COLO668 (cell line): ENCODE measurements at regions not wholly inside any gene's neighbourhood (a gene's known extent, or its start where the extent isn't known, plus 50 kb on each side); places are given as distances from the start of the nearest gene placed in this dataset.

ENCODE experiments used
- DNase-seq: peaks from one replicate; lab custom pipeline; 2025; ENCODE audit not compliant: unreplicated experiment; lab: John Stamatoyannopoulos, UW

- DNase-seq = no peak
Measured at GRCh38 chr5:2181149-2181548, 298.4 kb upstream of the IRX4 start.

- DNase-seq = no peak
Measured at GRCh38 chr5:2180456-2180855, 297.7 kb upstream of the IRX4 start.

GRCh38 chr5:2179861-2180260 lies 297.1 kb upstream of the IRX4 start:
- DNase-seq = no peak

GRCh38 chr5:2178528-2178927 lies 295.8 kb upstream of the IRX4 start:
- no peak for DNase-seq

GRCh38 chr5:2178071-2178477 lies 295.3 kb upstream of the IRX4 start:
- no peak for DNase-seq

GRCh38 chr5:2177244-2177643 lies 294.5 kb upstream of the IRX4 start:
- DNase-seq = no peak

- no peak for DNase-seq
Measured at GRCh38 chr5:2176581-2176980, 293.9 kb upstream of the IRX4 start.

- no peak for DNase-seq
Measured at GRCh38 chr5:2175842-2176404, 293.2 kb upstream of the IRX4 start.

- no peak for DNase-seq
Measured at GRCh38 chr5:2175041-2175440, 292.3 kb upstream of the IRX4 start.

GRCh38 chr5:2174538-2174937 lies 291.8 kb upstream of the IRX4 start:
- no peak for DNase-seq

- no peak for DNase-seq
Measured at GRCh38 chr5:2173151-2173834, 290.6 kb upstream of the IRX4 start.

GRCh38 chr5:2172471-2172870 lies 289.7 kb upstream of the IRX4 start:
- DNase-seq = no peak

GRCh38 chr5:2170761-2171160 lies 288.0 kb upstream of the IRX4 start:
- DNase-seq = no peak

GRCh38 chr5:2169850-2170760 lies 287.4 kb upstream of the IRX4 start:
- DNase-seq = no peak

- DNase-seq = no peak
Measured at GRCh38 chr5:2169430-2169808, 286.7 kb upstream of the IRX4 start.

- no peak for DNase-seq
Measured at GRCh38 chr5:2168601-2169429, 286.1 kb upstream of the IRX4 start.

- no peak for DNase-seq
Measured at GRCh38 chr5:2167671-2168070, 284.9 kb upstream of the IRX4 start.

- DNase-seq = no peak
Measured at GRCh38 chr5:2166979-2167377, 284.3 kb upstream of the IRX4 start.

- no peak for DNase-seq
Measured at GRCh38 chr5:2166306-2166978, 283.7 kb upstream of the IRX4 start.

- DNase-seq = no peak
Measured at GRCh38 chr5:2165615-2166305, 283.0 kb upstream of the IRX4 start.
